Inferior parietal cortex (tissue), 1 donor: ENCODE measurements at regions not wholly inside any gene's neighbourhood (a gene's known extent, or its start where the extent isn't known, plus 50 kb on each side); places are given as distances from the start of the nearest gene placed in this dataset.

ENCODE experiments used
- DNase-seq: peaks from one replicate; pipeline ENCODE4 v3.0.0-alpha.2; 2016; ENCODE audit errors: extremely low spot score

DNA sequence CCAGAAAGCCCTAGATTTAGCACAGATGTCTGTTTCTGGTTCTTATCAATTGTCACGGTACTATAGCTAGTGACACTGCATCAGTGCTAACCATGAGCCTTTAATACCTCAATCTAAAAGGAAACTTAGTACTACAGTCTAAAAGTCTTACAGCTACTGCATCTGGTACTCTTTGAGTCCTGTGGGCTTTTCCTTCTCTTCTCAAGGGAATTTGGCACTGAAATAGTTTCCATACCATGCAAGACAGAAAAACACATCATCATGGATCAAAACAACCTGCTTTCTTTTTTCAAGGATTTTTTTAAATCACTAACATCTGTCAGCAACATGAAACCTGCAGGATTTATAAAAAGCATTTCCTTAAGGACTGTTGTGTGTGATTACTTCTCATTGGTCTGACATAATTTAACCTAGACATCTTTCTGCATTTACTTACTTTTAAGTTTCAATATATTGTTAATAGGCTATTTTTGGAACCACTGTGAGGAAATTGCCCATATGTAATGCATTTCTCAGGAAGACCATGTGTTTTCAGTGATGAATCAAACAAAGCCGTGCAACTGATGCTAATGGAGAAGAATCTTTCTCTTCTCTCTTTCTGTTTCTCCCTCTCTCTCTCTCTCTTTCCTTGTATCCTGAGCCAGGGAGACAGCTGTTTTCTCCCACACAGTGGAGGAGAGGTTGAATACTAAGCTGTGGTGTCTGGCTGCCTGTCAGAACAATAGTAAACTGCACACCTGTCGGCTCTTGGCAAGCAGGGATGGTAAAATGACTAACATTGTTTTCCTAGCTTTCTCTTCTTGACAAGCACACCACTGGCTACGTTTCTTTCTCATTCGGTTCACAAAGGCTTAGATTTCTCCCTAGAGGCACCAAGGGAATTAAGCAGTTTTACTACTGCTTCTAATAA is 273.4 kb downstream of the CSNK1G3 start:
- peak; percentile 42 for DNase-seq

DNA sequence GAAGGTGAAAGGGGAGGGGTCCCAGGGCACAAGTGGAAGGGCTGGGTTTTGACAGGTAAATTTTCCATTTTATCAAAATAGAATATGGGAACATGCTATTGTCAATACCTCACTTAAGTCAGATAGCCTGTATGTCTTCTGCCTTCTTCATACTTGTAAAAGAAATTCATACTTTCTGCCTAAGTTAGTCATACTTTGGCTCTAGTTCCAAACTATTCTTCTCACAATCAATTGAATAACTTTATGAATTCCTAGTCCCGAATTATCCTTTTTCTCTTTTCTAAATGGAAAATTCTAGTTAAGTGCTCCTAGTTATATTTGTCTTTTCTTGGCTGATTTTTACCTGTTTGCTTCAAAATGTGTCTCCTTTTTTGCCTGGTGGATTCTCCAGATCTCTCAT is 271.4 kb downstream of the CSNK1G3 start:
- DNase-seq = no peak

DNA sequence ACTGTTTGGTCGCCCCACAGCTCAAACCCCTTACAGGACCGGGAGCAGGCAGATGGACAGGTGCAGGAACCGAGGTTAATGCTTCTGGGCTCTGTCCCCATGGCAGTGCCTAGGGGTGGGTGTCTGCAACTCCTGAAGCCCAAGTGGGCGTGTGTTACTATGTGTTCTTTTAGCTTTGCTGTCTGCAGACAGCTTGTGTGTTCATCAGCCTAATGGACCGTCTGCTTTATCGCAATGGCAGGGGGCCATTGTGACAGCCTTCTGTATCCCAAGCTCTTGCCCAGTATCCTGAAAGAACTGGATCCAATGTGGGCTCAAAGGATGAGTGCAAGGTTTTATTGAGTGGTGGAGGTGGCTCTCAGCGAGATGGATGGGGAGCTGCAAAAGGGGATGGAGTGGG is 266.7 kb downstream of the CSNK1G3 start:
- no peak for DNase-seq

GRCh38 chr5:123776761-123777160 is 264.8 kb downstream of the CSNK1G3 start:
- no peak for DNase-seq

DNA sequence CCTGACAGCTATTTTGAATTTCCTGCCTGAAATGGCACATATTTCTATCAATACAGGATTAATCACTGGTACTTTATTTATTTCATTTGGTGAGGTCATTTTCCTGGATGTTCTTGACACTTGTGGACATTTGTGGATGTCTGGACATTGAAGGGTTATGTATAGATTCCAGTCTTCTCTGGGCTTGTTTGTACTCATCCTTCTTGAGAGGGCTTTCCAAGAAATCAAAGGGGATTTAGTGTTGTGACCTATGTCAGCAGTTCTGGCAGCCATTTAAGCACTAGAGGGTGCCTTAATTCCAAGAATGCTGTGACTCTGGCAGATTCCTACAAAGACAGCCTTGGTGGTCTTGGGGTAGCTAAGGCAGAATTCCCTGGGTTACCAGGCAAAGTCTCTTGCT is 259.7 kb downstream of the CSNK1G3 start:
- DNase-seq = no peak

GRCh38 chr5:123763201-123763600 is 251.2 kb downstream of the CSNK1G3 start:
- no peak for DNase-seq

- no peak for DNase-seq
These were observed 244.8 kb downstream of the CSNK1G3 start for GRCh38 chr5:123756816-123757215.

- peak; percentile 51 for DNase-seq
These were observed 244.3 kb downstream of the CSNK1G3 start for GRCh38 chr5:123756318-123756665.

GRCh38 chr5:123755653-123756317 is 243.8 kb downstream of the CSNK1G3 start:
- peak; percentile 22 for DNase-seq

GRCh38 chr5:123754908-123755307 is 242.9 kb downstream of the CSNK1G3 start:
- peak; percentile 59 for DNase-seq

DNA sequence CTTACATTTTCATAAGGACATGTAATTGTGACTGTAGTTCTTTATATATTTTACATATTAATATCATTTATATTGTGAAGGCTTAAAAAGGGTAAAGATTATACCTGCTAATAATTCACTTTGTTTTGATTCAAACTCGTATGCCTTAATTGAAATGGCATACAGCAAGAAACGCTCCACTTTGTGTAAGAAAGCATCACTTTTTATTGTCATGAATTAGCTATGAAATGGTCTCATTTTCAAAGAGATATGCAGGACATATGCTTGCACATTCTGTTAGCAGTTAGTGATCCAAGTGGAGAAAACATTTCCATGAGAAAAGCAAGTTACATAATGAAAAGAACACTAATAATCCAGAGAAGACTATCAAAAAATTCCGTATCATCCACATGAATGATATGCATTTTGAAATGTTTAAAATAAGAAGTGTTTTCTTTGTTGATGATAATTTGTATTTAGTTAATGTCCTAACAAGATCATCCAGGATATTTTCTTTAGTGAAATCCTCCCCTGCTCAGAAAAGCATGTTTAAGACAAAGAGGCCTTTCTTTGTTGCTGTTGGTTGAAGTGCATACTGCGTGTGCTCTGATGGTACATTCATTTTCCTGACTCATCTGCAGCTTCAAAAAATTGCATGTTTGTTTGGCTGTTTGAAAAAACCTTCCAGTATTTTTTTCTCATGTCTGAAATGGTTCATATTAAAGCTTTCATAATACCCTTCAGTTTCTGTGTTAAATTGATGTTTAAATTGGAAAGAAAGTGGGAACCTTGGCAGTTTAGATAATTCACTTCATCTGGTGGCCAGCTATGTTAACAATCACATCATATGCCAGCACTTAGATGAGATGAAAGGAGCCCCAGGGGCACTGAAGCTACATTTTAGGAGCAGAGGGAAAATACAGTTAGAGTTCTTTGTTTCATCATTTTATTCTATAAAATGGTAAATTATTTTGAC is 242.2 kb downstream of the CSNK1G3 start:
- DNase-seq = peak; percentile 64

- no peak for DNase-seq
These were observed 241.4 kb downstream of the CSNK1G3 start for GRCh38 chr5:123753180-123753936.

GRCh38 chr5:123752552-123753179 is 240.7 kb downstream of the CSNK1G3 start:
- DNase-seq = peak; percentile 38

DNA sequence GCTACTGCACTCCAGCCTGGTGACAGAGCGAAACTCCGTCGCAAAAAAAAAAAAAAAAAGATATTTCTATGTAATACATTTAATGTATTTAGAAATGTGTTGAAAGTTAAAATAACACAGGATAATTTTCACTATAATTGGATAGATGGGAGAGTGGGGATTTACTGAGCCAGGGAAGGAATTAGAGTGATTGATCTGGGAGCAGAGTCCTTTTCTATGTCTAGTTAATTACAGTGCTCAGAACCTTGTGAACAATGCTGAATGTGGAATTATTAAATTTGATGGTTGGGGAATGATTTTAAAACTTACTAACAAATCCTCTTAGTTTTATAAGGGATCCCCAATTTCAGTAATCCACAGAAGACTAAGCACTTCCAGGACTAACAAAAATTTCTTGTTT is 239.7 kb downstream of the CSNK1G3 start:
- DNase-seq = no peak

- DNase-seq = no peak
These were observed 236.3 kb downstream of the CSNK1G3 start for GRCh38 chr5:123748239-123748638.

DNA sequence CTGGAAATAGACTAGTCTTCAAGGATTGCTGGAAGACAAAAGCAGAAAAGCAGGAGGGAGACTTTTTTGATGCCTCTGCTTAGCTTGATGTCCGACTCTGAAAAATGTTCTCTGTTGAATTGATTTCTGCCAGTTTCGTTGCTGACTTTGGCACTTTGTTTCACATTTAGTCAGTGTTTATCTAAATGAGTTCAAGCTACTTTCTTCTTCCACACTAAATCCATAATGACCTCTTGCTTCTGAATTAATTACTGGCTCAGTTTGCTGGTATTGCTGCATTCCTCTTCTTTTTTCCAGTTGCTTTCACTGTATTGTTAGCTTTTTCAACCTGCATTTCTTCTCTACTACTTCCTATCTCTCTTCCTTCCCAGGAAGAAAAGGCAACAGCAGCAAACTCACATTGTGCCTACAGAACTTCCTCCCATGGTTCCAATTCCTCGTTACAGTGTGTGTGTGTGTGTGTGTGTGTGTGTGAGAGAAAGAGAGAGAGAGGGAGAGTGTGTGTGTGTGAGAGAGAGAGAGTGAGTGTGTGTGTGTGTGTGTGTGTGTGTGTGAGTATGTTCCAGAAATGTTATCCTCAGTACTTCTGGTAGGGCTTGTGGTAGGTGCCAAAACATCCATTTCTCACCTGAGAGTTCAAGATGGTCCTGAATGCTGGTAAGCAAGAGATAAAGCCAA is 234.8 kb downstream of the CSNK1G3 start:
- DNase-seq = no peak

DNA sequence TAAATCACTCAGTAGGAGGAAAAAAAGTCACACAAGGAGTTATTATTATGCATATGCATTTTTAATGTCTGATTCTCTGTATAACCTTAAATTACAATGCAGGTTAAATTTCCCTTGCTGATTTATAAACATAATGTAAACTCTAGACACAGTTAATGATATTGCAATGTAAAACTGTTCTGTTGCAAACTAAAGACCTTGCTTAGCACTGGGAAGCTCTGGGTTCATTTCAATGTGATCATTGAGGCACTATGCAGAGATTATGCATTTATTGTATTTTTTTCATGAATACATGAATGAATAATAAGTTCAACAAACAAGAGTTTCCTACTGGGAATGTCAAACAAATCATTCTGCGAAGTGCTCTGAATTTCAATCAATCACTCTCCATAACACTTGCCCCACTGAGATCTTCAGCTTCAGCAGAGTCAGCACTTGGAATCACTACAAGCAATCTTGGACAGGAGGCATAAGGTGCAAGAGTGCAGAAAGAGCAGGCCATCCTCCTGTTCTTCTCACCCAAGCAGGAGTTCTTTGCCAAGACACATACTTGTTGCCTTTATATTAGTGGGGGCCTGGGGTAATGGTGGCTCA is 232.1 kb downstream of the CSNK1G3 start:
- no peak for DNase-seq

- DNase-seq = no peak
These were observed 223.4 kb downstream of the CSNK1G3 start for GRCh38 chr5:123735384-123735783.

DNA sequence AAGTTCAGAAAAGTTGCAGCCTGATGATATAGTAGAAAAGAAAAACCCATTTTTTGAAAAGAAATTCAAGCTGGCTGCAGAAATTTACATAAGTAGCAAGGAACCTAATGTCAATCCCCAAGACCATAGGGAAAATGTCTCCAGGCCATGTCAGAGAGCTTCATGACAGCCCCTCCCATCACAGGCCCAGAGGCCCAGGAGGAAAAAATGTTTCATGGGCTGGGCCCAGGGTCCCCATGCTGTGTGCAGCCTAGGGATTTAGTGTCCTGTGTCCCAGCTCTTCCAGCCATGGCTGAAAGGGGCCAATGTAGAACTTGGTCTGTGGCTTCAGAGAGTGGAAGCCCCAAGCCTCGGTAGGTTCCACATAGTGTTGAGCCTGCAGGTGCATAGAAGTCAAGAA is 220.3 kb downstream of the CSNK1G3 start:
- DNase-seq = no peak

DNA sequence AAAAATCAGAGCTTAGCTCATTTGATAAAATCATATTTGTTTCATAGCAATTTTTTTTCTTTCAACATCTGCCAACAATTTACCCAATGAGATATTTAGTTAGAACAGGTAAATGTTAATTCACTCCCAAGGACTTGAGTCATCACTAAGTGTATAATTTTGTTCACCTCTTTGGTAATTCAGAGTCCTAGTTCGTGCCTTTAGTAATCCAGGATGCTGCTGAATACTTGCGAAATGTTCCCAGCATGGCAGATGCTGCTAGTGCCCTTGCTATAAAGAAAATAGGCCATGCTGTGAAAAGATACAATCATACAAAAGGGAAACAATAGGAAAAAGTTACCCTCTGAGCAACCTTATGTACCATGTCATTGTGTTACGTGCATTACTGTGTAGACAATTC is 210.5 kb downstream of the CSNK1G3 start:
- no peak for DNase-seq
